Activated B cell treated with CpG ODN at 0.5 μM for 24 hours (primary cell): ENCODE measurements at regions not wholly inside any gene's neighbourhood (a gene's known extent, or its start where the extent isn't known, plus 50 kb on each side); places are given as distances from the start of the nearest gene placed in this dataset.

Source experiments
- ATAC-seq: fragments of 200-7000 bp; cut with Tn5 transposase; one replicate; pipeline ENCODE4 v1.10.0; 2021; ENCODE audit warnings: low read depth, mild to moderate bottlenecking, moderate library complexity
- CTCF ChIA-PET: fragments of 350-600 bp; sonication (Branson Sonifier 250); formaldehyde crosslinking; loops from one replicate; lab custom pipeline; 2021; ENCODE audit warnings: antibody characterized with exemption; lab: Charles Lee
- POLR2A ChIA-PET: fragments of 350-600 bp; sonication (Branson Sonifier 250); formaldehyde crosslinking; loops from one replicate; lab custom pipeline; 2021; ENCODE audit warnings: antibody characterized with exemption; lab: Charles Lee
- DNase-seq: peaks from one replicate; pipeline ENCODE4 v3.0.0; 2022
- H3K27ac Mint-ChIP-seq: one replicate; pipeline ENCODE4 v1.8.0; 2020; ENCODE audit warnings: mixed read lengths
- H3K27me3 Mint-ChIP-seq: one replicate; pipeline ENCODE4 v1.8.0; 2021; ENCODE audit warnings: mixed read lengths
- H3K36me3 Mint-ChIP-seq: one replicate; pipeline ENCODE4 v1.8.0; 2021; ENCODE audit warnings: low read depth, mixed read lengths
- H3K4me1 Mint-ChIP-seq: one replicate; pipeline ENCODE4 v1.8.0; 2021; ENCODE audit warnings: mixed read lengths
- H3K4me3 Mint-ChIP-seq: one replicate; pipeline ENCODE4 v1.8.0; 2020; ENCODE audit warnings: mild to moderate bottlenecking, mixed read lengths
- H3K9me3 Mint-ChIP-seq: one replicate; pipeline ENCODE4 v1.8.0; 2020; ENCODE audit warnings: mixed read lengths
- CTCF ChIP-seq: fragments of 200-600 bp; IDR thresholded peaks from one replicate; pipeline ENCODE4 v1.8.0; 2022; ENCODE audit warnings: antibody characterized with exemption, mild to moderate bottlenecking
- intact Hi-C: fragments of 100-400 bp; cut with micrococcal nuclease; formaldehyde crosslinking; loops from one replicate; pipeline ENCODE4 v1.15.1; 2024

DNA sequence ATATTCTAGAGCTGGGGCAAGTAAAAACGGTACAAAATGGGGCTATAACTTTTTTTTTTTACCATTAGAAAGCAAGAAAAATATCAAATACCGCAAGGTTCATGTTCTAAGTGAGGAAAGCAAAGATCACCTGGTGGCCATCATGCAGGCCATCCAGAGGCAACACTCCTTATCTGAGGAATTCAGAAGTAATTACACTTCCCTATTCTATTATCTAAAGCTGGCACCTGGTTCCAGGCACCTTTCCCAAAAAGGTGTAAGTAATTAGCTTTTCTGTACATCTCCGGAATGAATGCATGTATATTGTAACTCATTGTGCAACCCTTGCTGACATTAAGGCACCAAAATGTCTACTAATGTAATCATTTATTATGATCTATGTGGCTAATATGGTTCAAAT lies 152.5 kb upstream of the GYPC start:
- H3K9me3 Mint-ChIP-seq: no peaks in the 10 kb centered on the region
- no peak for DNase-seq
- no peak for TF ChIP-seq CTCF
- H3K27ac Mint-ChIP-seq: no peak overlapping the region
- H3K27me3 Mint-ChIP-seq: peaks cover 1% of the 10 kb centered on the region
- intact Hi-C loops: no loop called here
- ChIA-PET CTCF (no interaction called here), POLR2A (no interaction called here)
- H3K36me3 Mint-ChIP-seq: no peaks in the 10 kb centered on the region
- H3K4me3 Mint-ChIP-seq: no peak overlapping the region
- H3K4me1 Mint-ChIP-seq: no peaks in the 10 kb centered on the region
- ATAC-seq: no peak

- Mint-ChIP-seq H3K27me3 (peaks cover 1% of the 10 kb centered on the region), H3K36me3 (no peaks in the 10 kb centered on the region), H3K27ac (no peak overlapping the region), H3K4me1 (no peaks in the 10 kb centered on the region), H3K4me3 (no peak overlapping the region), H3K9me3 (no peaks in the 10 kb centered on the region)
- CTCF ChIA-PET: interaction anchor here (1.0 kb wide), 1 partner anchor 23 kb away, joined by 4 read pairs; no protein-coding TSS in a partner anchor
- DNase-seq (no peak), ATAC-seq (no peak)
- intact Hi-C loops: no loop called here
- no peak for TF ChIP-seq CTCF
- POLR2A ChIA-PET: no interaction called here
Measured at GRCh38 chr2:126504949-126505348, 151.0 kb upstream of the GYPC start.

GRCh38 chr2:126506786-126507185 lies 149.2 kb upstream of the GYPC start:
- CTCF ChIA-PET: no interaction called here
- no peak for ATAC-seq
- peaks cover 1% of the 10 kb centered on the region for H3K27me3 Mint-ChIP-seq
- no peak overlapping the region for H3K27ac Mint-ChIP-seq
- no peak for DNase-seq
- no peak overlapping the region for H3K4me3 Mint-ChIP-seq
- intact Hi-C loops: no loop called here
- H3K4me1 Mint-ChIP-seq: no peaks in the 10 kb centered on the region
- no peak for TF ChIP-seq CTCF
- POLR2A ChIA-PET: no interaction called here
- no peaks in the 10 kb centered on the region for H3K36me3 Mint-ChIP-seq
- H3K9me3 Mint-ChIP-seq: no peaks in the 10 kb centered on the region

DNA sequence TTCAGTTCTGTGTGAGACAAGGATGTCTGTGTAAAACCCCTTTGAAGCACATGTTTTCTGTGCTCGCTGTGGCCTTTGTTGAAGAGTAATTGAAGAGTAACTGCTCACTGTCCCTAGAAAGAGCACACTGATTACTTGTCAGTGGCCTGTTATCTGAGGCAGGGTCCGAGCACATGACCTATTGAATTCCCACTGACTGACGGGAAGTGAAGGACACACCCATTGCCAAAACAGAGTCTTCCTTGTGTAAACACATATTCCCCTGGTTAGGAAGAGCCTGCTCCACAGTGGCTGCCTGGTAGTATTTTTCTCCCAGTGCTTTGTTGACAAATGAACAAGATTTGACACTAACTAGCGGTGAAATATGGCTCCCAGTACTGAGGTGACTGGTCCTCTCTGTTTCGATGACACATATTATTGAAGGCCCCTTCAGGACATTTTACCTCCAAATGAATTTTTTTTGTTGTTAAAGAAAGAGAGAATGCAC lies 148.5 kb upstream of the GYPC start:
- H3K36me3 Mint-ChIP-seq: no peaks in the 10 kb centered on the region
- DNase-seq (no peak), ATAC-seq (no peak)
- no peak overlapping the region for H3K4me3 Mint-ChIP-seq
- no peaks in the 10 kb centered on the region for H3K9me3 Mint-ChIP-seq
- no peaks in the 10 kb centered on the region for H3K4me1 Mint-ChIP-seq
- peaks cover 1% of the 10 kb centered on the region for H3K27me3 Mint-ChIP-seq
- intact Hi-C loops: no loop called here
- no peak for TF ChIP-seq CTCF
- no peak overlapping the region for H3K27ac Mint-ChIP-seq
- ChIA-PET POLR2A (no interaction called here), CTCF (interaction anchor here (1.3 kb wide), 1 partner anchor 20 kb away, joined by 4 read pairs; no protein-coding TSS in a partner anchor)

DNA sequence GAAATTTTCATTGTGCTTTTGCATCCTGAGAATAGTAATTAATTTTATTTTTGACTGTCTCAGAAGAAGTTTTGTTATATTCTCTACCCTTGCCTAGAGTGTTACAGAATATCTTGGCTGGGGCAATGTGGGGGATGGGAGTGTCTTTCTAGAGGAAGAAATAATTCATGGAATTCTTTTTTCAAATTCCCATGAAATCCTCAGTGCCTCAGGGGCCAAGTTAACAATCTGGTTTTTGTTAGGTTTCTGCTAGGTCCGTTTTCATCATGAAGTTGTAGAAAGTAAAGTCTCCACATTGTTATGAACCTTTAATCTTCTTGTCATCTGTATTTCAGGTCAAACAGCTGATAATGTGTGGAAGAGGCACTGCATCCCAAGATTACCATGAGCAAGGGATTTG lies 145.6 kb upstream of the GYPC start:
- TF ChIP-seq CTCF: no peak
- ChIA-PET CTCF (no interaction called here), POLR2A (no interaction called here)
- intact Hi-C loops: no loop called here
- no peaks in the 10 kb centered on the region for H3K9me3 Mint-ChIP-seq
- no peak overlapping the region for H3K4me3 Mint-ChIP-seq
- no peaks in the 10 kb centered on the region for H3K27me3 Mint-ChIP-seq
- no peak overlapping the region for H3K27ac Mint-ChIP-seq
- H3K36me3 Mint-ChIP-seq: no peaks in the 10 kb centered on the region
- no peak for DNase-seq
- H3K4me1 Mint-ChIP-seq: no peaks in the 10 kb centered on the region
- no peak for ATAC-seq
